Stimulated activated CD8-positive, alpha-beta memory T cell treated with anti-CD3 and anti-CD28 coated beads, Interleukin-2, amount 100 ng/mL, for 48 hours (primary cell): ENCODE measurements at regions not wholly inside any gene's neighbourhood (a gene's known extent, or its start where the extent isn't known, plus 50 kb on each side); places are given as distances from the start of the nearest gene placed in this dataset.
"Not testable (repeated sequence)": the region's sequence is repeated elsewhere in the genome, so short reads cannot be mapped to it uniquely, and the experiment has no call there.

Source experiments
- DNase-seq, 2 donors: peaks; one replicate each; pipeline ENCODE4 v3.0.0-alpha.2; 2020; ENCODE audit warnings: low read depth in 2 of 2

GRCh38 chr3:181265750-181266333 is 276.3 kb upstream of the DNAJC19 start:
- no peak for DNase-seq

DNA sequence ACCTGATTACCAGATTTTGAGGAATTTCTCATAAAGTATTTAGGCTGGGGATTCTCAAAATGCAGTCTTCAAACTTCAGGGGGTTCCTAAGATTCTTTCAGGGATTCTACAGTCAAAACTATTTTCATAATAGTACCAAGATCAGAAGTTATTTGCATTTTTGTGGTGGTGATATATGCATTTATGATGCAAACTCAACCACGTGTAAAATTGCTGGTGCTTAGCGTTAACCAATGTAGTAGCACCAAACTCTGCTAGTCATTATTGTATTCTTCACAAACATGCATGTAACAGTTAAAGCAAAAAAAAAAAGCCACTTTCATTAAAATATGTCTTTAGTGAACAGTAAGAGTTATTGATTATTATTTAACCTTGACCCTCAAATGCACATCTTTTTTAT is 274.9 kb upstream of the DNAJC19 start:
- DNase-seq = no peak

DNA sequence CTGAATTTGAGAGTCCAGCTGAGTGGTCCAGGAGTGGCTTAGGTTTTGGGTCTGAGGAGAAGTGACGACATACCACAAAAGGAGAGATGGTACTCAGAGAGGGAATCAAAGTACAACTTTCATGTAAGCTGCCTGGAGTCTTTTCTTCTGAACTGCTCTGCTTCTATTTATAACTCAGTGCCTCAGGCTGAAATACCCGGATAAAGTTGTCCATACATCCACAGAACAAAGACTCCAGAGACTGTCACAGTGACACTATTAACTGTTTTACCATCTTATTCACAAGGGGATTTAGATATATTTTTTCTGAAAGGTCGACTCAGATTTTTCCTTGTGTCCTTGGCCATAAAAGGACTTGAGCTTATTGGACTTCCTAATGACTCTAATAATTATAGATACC is 264.3 kb upstream of the DNAJC19 start:
- no peak for DNase-seq

- no peak for DNase-seq
These were observed 263.1 kb upstream of the DNAJC19 start for GRCh38 chr3:181252631-181253030.

- no peak for DNase-seq
These were observed 261.2 kb upstream of the DNAJC19 start for GRCh38 chr3:181250714-181251113.

- no peak for DNase-seq
These were observed 249.9 kb upstream of the DNAJC19 start for GRCh38 chr3:181239441-181239840.

DNA sequence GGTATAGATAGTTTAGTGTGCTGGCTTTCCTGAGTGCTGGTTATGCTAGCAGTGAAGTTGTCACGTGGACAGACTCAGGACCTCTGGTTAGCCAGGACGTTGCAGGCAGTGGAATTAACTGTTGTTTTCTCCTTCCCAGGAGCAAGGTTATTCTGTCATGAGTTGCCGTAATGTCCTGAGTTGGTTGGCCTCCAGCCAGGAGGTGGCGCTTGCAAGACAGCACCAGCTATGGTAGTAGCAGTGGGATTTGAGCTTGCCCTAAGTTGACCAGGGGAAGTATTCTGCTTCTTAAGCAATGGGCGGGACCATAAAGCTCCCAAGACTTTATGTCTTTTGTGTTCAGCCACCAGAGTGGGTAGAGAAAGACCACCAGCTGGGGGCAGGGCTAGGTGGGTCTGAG is 240.7 kb upstream of the DNAJC19 start:
- no peak for DNase-seq

GRCh38 chr3:181213347-181213746 is 223.8 kb upstream of the DNAJC19 start:
- DNase-seq = no peak

- no peak for DNase-seq
These were observed 222.7 kb upstream of the DNAJC19 start for GRCh38 chr3:181212271-181212670.

- DNase-seq = no peak
These were observed 220.7 kb upstream of the DNAJC19 start for GRCh38 chr3:181210275-181210674.

- DNase-seq = no peak
These were observed 200.0 kb upstream of the DNAJC19 start for GRCh38 chr3:181189556-181189955.

DNA sequence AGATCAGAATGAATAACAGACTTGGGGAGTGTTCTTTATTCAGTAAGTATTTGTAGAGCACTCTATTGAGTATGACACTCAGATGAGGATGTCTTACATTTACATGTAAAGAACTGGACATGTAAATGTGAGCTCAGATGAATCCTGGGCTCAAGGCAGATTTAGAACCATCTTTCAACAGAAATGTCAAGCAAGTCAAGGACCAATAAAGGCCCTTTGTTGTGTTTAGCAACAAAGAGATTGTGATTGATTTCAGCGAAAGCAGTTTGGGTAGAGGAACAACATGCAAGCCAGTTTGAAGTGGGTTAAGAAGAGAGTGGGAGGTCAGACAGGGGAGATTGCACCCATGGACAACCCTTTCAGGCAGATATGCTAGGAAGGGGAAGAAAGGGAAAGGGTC is 194.2 kb upstream of the DNAJC19 start:
- DNase-seq = no peak

- DNase-seq = not testable (repeated sequence)
These were observed 193.5 kb upstream of the DNAJC19 start for GRCh38 chr3:181183057-181183456.

GRCh38 chr3:181178991-181179390 is 189.5 kb upstream of the DNAJC19 start:
- DNase-seq = no peak

GRCh38 chr3:181176601-181177000 is 187.1 kb upstream of the DNAJC19 start:
- peak; percentile 3 to 6 for DNase-seq

DNA sequence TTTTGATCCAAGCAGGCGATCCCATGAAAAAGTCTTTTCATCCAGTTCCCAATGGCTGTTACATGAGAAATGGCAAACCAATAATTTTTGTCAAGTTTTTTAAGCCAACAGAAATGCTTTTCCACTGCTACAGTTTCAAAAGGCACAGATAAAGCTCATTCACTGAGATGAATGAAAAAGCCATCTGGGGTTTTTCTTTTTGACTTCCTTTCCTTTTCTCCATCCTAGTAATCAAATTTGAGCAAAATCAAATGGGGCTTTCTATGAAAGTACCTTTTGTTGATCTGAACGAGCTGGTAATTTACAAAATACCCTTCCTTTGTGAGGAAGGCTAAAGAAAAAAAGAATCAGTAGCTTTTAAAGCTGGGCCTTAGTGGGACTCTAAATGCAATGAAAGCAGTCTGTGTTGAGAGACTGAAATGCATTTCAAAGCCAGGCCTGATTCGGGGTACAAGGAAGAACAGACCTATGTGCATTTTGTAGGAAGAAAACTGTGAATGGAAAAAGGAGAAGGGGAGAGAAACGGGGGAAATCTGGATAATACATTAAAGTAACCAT is 185.2 kb upstream of the DNAJC19 start:
- no peak for DNase-seq

DNA sequence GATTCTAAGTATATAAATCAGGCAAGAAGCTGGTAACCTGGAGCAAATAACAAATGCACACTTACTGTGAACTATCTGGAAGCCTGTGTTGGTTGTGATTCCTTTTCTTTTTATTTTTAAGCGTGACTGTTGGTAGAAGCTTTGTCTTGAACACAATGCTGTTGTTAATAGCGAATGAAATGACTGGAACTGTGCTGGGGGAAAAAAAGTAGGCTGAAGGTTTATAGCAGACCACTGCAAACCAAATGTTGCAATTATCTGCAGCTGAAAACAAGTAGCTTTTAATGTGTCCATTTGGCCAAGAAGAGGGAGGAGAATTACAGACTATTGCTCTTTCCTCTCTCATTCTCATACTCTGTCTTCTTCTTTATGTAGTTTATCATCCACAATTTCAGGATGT is 184.5 kb upstream of the DNAJC19 start:
- no peak for DNase-seq

GRCh38 chr3:181173227-181173626 is 183.7 kb upstream of the DNAJC19 start:
- DNase-seq = no peak

- no peak for DNase-seq
These were observed 145.3 kb upstream of the DNAJC19 start for GRCh38 chr3:181134873-181135272.

GRCh38 chr3:181133832-181134231 is 144.3 kb upstream of the DNAJC19 start:
- DNase-seq = no peak

DNA sequence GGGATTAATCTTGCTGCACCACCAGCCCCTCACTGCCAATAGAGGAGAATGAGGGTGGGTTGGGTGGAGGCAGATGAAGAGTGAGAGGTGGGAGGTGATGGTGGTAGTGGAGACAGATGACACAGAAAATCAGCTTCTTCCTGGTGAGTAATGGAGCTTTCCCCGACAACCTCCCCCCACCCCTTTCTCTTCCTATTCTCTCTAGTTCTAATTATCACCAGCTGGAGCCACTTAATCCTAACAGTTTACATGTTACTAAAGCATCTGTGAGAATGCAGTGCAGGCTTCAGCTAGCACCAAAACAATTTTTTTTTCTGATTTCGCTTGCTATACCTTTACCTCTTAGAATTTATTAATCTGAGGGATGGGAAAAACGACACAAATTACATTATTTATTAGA is 116.1 kb upstream of the DNAJC19 start:
- no peak for DNase-seq

GRCh38 chr3:181103605-181104004 is 114.1 kb upstream of the DNAJC19 start:
- DNase-seq = no peak

DNA sequence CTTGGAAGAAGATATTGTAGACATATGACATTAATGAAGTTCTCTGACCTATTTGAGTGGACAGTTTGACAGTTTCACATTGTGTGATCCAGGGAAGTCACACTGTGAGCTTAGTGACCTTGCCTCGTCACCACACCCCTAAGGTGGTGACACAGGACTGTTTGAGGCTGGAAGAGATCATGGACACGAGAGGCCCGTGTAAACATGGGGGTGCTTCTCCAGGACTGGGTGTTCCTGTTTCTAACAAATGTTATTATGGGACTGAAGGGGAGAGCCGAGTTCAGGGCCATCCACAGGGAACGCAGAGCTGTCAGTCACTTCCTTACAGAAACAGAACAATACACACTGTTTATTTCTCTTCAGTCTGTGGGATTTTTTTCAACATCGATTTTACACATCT is 96.5 kb upstream of the DNAJC19 start:
- DNase-seq = no peak

DNA sequence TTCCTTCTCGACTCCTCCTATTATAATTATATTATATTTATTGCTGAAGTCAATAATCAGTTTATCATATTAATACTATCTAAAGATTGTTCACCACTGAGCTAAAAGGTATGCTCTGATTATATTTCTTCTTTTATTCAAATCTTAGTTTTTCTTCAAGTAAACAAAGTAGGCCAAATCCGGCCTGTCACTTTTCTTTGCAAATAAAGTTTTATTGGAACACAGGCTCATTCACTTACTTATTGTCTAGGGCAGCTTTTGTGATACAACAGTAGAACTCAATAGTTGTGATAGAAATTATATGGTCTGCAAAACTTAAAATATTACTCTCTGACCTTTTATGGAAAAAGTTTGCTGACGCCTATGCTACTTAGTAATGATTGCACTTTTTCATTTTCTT is 92.4 kb upstream of the DNAJC19 start:
- no peak for DNase-seq
